ENCODE measurements at regions not wholly inside any gene's neighbourhood (a gene's known extent, or its start where the extent isn't known, plus 50 kb on each side); places are given as distances from the start of the nearest gene placed in this dataset.
"Not testable (repeated sequence)": the region's sequence is repeated elsewhere in the genome, so short reads cannot be mapped to it uniquely, and the experiment has no call there.

GRCh38 chr19:28539759-28540158, 673.2 kb downstream of the UQCRFS1 start:
- Histone ChIP-seq H3K4me2 (no peak overlapping the region), H3K4me3 (no peak overlapping the region), H3K27ac (no peak overlapping the region), H3K4me1 (no peaks in the 10 kb centered on the region), H3K9me3 (peaks cover 4% of the 10 kb centered on the region; the same call in 1 of the 3 replicates)
- ChIA-PET CTCF (interaction anchor here (0.9 kb wide), 1 partner anchor 11 kb away, joined by 3 read pairs; no protein-coding TSS in a partner anchor), POLR2A (no interaction called here)
- FAIRE-seq (peak; percentile 61), DNase-seq (ENCODE audit: low read depth in 1 of 2, low spot score in 1 of 2) (no peak), ATAC-seq (no peak)
- TF ChIP-seq REST (IDR thresholded peaks at IDR 0.05) = no peak
- no peak for TF ChIP-seq CEBPB (IDR thresholded peaks at IDR 0.05)
- TF ChIP-seq POLR2A (IDR thresholded peaks at IDR 0.05; ENCODE audit: low read length) = no peak

GRCh38 chr19:28538579-28538978, 674.4 kb downstream of the UQCRFS1 start:
- H3K9me3 ChIP-seq; DNase-seq (ENCODE audit: low read depth in 1 of 2, low spot score in 1 of 2); FAIRE-seq; H3K27ac ChIP-seq; CTCF ChIA-PET; H3K4me2 ChIP-seq; H3K4me3 ChIP-seq; ATAC-seq; H3K4me1 ChIP-seq; POLR2A ChIA-PET: not testable (repeated sequence)
- 35% methylated on average over 1 of the region's 2 CpGs for WGBS (ENCODE audit: missing lambda C conversion rate)

GRCh38 chr19:28537896-28538295, 675.1 kb downstream of the UQCRFS1 start:
- ChIA-PET POLR2A (no interaction called here), CTCF (no interaction called here)
- H3K4me1 ChIP-seq = no peaks in the 10 kb centered on the region
- no peak for ATAC-seq
- no peak overlapping the region for H3K4me3 ChIP-seq
- TF ChIP-seq SMC3 (IDR thresholded peaks at IDR 0.05) = no peak
- no peak for TF ChIP-seq CEBPB (IDR thresholded peaks at IDR 0.05)
- TF ChIP-seq CHD4 (IDR thresholded peaks at IDR 0.05; ENCODE audit: borderline replicate concordance) = no peak
- TF ChIP-seq USF2 (IDR thresholded peaks at IDR 0.05) = no peak
- no peak for TF ChIP-seq HOXA7 (CRISPR knock-in tag; IDR thresholded peaks at IDR 0.05)
- TF ChIP-seq MAZ (IDR thresholded peaks at IDR 0.05; ENCODE audit: borderline replicate concordance, low read depth, low read length) = no peak
- TF ChIP-seq HMGXB4 (CRISPR knock-in tag; IDR thresholded peaks at IDR 0.05; ENCODE audit: borderline replicate concordance) = no peak
- TF ChIP-seq CBX2 (IDR thresholded peaks at IDR 0.05; ENCODE audit: borderline replicate concordance, low read depth) = no peak
- no peak for TF ChIP-seq KDM1A (IDR thresholded peaks at IDR 0.05; ENCODE audit: low read depth)
- no peak for TF ChIP-seq HEYL (CRISPR knock-in tag; IDR thresholded peaks at IDR 0.05)
- no peak for TF ChIP-seq SREBF2 (IDR thresholded peaks at IDR 0.05)
- no peak for TF ChIP-seq JUN (IDR thresholded peaks at IDR 0.05)
- no peak for TF ChIP-seq NR3C1 (IDR thresholded peaks at IDR 0.05)
- TF ChIP-seq NPAS2 (CRISPR knock-in tag; IDR thresholded peaks at IDR 0.05; ENCODE audit: borderline replicate concordance) = no peak
- no peak for TF ChIP-seq EHF (CRISPR knock-in tag; IDR thresholded peaks at IDR 0.05)
- no peak overlapping the region for H3K4me2 ChIP-seq
- peaks cover 4% of the 10 kb centered on the region; the same call in 1 of the 3 replicates for H3K9me3 ChIP-seq
- no peak for FAIRE-seq
- DNase-seq (ENCODE audit: low read depth in 1 of 2, low spot score in 1 of 2) = no peak
- no peak overlapping the region for H3K27ac ChIP-seq
- 4% methylated on average over 2 of the region's 2 CpGs for WGBS (ENCODE audit: missing lambda C conversion rate)

All from A549 (cell line).